ENCODE measurements at regions not wholly inside any gene's neighbourhood (a gene's known extent, or its start where the extent isn't known, plus 50 kb on each side); places are given as distances from the start of the nearest gene placed in this dataset.
"Not testable (repeated sequence)": the region's sequence is repeated elsewhere in the genome, so short reads cannot be mapped to it uniquely, and the experiment has no call there.

DNA sequence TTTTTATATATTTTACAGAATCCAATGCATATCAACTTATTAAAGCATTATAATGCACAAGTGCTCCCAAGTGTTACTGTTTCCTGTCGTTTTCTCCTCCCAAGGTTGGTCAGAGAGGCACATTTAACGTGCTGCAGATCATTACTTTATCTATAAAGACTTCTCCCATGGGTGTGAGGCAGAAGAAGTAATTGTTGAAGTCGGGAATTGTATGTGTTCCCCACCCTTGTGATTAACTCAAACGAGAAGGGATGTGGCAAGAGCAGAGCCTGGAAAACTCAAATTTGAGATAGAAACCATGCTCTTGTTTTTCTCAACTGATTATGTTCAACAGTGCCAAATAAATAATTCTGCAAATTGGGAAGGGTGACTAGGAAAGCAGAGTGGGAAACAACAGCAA is 412.5 kb upstream of the ADAMTS5 start:
- no peak for DNase-seq

DNA sequence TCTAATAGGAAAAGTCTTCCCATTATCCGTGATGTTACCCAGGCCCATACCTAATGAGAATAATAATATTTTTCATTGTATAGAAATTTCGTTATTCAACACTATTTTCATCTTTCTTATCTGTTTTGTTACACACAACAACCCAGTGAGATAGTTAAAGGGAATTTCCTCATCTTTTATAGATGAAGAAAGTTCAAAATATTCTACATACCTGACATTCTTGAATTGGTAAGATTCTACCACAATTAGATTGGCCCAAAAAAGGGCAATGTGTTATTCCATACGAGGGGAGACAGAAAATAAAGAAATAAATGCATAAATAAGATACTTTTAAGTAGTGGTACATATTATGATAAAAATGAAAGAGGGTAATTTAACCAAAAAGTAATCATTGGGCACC is 405.5 kb upstream of the ADAMTS5 start:
- DNase-seq: no peak

DNA sequence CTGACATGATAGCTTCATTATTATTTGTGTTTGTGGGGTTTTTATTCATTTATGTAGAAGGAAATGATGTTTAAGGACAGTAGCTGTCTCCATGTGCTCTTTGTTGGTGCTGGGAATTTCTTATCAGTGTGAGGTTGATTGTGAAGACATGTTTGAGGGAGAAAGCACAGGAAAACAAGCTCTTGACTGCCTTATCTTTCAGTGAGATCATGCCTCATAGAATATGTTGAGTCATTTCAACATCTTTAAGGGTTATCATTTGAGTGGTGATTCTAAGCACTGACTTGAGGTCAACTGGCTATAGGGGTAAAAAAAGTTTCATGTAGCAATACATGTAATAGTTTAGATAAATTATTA is 405.1 kb upstream of the ADAMTS5 start:
- no peak for DNase-seq

DNA sequence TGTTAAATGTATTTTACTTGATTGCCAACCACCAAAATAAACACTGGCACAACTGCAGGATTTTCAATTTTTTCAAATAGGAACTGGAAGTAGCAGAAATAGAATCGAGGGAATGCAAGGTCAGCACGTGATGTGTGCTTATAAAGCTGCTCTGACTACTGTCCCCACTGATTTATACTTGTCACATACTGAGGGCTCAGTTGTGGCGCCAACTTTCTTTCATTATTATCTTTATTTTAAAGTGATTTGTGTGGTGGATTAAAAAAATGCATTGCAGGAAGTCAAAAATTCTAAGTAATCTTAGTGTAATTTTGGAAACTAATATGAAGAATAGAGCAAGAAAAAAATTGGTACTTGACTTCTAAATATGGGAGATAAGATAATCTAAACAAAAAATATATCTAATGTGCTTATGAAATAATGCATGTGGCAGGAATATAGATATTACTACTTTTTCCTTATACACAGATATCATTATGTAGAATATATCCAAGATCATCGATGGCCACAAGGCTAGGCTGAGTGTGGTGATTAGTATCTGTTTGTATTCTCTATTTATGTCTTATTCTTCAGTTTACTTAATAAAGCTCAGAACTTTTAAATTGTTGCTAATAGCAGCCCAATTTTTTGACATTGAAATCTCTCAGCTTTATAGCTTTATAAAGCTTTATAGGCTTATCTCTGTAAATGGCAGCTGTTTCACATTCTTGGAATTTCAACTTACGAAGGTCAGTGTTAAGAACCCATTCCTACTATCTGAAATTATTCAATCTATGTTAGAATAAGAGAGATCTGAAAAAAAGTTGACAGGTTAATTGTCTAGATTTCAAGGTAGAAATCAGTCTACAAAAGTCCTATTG is 404.5 kb upstream of the ADAMTS5 start:
- no peak for DNase-seq

DNA sequence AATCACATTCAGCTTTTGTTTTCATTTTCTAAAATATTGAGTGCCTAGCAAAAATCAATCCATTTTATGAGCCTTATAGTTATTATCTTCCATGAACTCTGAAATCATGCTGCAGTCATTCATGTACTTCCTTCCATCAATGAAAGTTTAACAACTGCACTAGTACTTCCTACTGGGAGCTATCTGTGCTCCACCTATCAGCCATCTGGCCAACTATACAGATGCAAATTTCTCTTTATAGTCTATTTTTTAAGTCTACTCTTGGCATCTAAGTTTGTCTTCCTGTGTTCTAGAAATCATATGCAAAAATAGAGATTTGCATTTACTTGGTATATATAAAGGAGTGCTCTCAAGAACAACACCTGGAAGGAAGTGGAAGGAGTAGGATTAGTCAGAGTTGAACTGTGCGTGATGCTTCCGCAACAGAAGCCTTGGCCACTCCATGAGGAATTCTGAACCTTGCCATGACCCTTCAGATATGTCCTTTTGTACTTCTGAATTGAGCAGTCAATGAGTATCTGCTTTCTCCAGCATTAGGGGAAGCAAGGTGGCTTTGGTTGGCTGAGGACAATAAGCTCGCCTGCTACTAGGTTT is 403.2 kb upstream of the ADAMTS5 start:
- no peak for DNase-seq

DNA sequence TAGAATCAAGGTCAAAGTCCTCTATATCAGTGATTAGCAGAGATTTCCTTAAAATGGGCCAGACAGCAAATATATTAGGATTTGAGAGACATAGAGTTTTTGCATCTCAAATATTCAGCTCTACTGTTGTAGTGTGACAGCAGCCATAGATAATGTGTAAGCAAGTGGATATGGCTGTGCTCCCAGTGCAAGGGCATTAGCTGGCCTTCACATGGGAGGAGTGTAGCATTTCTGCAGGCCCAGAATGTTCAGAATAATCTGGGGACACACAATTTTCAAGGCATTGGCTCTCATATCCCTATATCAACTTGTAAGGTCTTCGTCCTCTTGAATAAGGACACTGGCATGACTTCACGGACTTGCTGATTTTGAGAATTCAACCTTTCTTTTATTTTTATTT is 402.3 kb upstream of the ADAMTS5 start:
- no peak for DNase-seq

DNA sequence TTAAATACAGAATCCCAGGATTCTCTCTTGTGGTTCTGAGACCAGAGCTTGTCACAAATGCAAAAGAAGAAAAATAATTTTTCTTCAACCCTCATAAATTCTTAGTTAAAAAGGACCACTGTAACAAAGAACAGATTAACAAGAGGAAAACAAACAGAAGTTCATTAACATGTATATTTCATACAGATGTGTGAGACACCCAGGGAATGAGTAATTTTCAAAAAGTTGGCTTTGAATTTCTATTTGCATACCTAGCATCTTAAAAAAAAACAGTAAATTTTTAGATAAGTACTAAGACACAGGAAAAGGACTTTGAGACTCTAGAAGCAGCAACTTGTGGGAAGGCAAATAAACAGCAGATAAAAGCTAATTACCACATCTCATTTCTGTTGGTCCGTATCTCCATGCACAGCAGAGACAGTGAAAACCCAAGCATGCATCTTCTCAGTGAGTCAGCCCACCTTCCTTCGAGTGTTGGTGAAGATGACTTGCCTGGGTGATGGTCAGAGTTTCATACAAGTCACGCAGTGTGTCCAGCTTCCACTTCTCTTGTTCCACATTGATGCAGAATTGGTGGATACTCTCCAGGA is 399.9 kb upstream of the ADAMTS5 start:
- DNase-seq: no peak

DNA sequence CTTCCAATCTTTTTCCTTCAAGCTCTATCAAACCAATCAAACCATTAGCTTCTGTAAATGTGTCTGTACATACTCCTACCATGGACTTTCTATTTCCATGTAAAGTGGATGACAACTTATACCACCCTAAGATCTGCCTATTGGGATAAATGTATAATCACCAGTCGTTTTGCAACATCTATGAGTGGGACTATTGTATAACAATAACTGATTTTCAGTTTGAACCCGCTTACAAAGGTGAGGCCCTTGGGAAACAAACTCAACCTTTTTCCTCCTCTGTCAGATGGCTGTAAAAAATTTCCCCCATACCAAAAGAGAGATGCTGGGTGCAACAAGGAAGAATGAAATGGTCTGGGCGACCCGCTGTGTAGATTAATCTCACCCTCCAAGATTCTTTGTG is 399.1 kb upstream of the ADAMTS5 start:
- no peak for DNase-seq

DNA sequence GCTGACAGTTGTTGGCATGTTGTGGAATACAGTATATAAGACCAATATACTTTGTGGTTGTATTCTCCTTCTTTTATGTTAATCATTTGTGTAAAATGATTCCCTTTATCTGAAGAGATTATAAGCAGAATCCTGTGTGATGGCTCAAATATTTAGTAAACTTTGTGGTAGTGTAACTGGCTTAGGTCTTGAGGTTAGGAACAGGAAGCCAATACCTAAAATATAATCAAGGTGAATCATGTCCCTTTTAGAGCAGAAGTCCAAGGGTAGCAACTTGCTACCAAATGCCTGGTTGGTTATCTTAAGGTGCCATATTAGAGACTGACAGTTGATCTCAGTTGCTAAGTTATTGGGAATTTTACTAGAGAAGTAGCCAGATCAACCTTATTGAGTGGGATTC is 398.5 kb upstream of the ADAMTS5 start:
- DNase-seq: no peak

DNA sequence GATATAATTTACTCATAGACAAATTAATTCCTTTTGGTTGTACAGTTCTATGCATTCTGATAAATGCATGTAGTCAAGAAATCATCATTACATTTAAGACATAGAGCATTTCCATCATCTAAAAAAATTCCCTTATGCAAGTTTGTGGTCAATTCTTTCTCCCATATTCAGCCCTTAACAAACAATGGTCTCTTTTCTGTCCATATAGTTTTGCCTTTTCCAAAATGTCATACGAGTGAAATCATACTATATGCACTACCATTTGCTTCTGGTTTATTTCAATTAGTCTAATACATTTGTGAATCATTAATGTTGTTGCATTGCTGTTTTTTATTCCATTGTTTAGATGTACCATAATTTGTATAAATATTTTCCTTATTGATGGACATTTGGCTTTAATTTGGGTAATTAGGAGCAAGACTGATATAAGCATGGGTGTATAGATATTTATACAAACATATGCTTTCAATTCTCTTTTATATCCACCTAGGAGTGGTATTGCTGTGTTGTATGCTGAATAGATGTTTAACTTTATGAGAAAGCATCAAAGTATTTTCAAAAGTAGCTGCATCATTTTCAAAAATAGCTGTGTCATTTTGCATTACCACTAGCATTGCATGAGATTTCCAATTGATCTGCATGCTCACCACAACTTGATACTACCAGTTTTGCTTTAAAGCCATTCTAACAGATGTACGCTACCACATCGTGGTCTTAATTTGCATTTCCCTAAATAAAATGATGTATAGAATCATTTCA is 397.0 kb upstream of the ADAMTS5 start:
- no peak for DNase-seq

DNA sequence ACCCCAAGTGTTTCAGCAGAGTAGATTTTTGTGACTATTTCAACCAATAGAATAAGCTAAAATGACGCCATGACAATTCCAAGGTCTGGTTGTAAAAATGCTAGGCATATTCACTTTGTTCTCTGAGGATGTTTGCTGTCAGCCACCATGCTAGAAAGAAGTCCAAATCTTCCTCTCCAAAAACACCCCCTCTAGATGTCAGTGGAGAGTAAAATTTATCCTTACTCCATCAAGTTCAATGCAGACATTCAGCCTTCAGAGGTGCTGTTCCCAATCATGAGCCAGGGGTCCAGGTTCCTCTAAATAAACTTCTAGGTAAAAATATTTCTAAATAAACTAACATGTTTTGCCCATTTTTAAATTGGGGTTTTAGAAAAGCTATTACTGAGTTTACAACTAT is 395.4 kb upstream of the ADAMTS5 start:
- no peak for DNase-seq

DNA sequence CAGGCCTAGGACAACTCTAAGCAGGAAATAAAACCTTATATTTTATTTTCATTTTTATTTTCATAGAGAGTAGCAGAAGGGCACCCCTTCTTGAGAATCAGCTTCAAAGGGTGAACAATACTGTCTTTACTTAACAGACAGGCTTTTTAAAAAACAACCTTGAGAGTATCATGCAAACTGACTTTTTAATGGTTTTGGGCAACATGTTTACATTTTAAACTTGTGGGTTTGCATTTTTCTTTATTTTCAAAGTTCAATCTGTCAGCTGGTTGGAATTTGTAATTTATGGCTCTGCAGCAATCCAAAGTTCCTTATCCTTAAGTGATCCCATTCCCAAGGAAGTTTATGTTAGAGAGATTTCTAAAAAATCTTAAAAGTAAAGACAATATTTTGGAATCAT is 392.3 kb upstream of the ADAMTS5 start:
- DNase-seq: no peak

DNA sequence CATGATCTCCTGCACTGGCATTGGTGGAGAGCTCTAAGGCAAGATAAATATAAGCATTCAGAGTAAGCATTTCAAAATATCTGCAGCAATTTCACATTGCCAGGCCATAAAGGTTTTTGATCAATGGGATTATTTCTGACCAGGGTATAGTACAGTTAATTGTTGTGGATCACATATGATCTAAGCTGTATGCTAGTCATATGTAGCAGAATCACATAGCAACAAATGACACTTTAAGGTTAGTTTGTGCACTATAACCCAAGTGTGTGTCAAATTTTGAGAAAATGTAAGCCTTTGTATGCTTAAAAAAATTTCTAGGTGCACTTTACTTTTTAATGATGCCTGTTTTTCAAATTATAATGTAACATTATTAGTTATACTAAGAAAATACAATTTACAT is 386.0 kb upstream of the ADAMTS5 start:
- DNase-seq: no peak

DNA sequence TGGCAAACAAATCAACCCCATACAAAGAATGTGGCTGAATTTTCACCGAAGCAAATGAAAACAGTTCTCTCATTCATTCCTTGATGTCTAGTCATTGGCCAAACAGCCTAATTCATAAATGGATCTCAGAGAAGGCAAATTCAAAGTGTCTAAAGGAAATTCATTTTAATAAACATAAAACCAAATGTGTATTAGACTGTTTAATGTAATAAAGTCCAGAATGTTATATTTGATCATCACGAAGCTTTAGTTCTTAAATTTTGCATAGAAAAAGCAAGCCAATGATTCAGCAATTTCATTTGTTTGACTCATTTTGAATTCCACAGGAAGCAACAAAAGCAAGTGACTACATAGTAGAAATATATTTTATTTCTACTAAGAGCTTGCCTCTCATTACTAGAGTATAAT is 379.2 kb upstream of the ADAMTS5 start:
- no peak for DNase-seq

DNA sequence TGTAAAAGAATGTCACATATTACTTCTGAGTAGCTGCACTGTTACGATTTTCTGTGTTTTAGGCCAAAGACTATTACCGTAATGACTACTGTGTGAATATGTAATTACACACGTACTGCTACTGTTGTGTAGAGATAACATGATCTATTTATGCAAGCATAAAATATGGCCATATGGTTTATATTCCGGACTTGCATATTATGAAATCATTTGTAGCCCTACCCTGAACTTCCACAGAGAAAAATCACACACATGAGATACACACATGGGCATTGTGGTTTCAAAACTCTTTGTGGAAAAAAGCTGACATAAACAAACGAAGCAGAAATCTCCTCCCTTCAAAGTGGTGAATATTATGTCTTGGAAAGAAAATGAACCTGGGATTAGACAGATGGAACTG is 373.0 kb upstream of the ADAMTS5 start:
- DNase-seq: no peak

DNA sequence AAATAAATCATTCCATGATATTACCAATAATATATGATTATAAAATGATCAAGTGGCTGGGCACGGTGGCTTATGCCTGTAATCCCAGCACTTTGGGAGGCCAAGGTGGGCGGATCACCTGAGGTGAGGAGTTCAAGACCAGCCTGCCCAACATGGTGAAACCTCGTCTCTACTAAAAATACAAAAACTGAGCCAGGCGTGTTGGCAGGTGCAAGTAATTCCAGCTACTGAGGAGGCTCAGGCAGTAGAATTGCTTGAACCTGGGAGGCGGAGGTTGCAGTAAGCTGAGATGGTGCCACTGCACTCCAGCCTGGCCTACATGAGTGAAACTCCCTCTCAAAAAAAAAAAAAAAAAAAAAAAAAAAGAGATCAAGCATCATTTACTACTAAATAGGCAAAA is 371.1 kb upstream of the ADAMTS5 start:
- DNase-seq: not testable (repeated sequence)

DNA sequence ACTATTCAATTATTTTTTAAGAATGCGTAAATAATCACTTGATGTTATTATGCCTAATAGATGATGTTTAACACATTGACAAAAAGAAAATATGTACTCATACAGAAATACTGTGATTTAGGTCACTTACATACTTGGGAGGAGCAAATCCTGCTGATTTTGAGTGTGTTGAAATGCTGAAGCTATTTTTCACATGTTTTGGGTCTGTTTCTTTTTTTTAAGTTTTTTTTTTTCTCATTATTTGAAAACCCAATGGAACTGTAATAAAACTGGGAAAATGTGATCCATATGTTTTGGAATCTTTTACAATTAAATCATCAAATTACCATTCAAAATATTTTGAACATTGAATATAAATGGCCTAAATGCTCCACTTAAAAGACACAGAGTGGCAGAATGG is 366.2 kb upstream of the ADAMTS5 start:
- DNase-seq: no peak

DNA sequence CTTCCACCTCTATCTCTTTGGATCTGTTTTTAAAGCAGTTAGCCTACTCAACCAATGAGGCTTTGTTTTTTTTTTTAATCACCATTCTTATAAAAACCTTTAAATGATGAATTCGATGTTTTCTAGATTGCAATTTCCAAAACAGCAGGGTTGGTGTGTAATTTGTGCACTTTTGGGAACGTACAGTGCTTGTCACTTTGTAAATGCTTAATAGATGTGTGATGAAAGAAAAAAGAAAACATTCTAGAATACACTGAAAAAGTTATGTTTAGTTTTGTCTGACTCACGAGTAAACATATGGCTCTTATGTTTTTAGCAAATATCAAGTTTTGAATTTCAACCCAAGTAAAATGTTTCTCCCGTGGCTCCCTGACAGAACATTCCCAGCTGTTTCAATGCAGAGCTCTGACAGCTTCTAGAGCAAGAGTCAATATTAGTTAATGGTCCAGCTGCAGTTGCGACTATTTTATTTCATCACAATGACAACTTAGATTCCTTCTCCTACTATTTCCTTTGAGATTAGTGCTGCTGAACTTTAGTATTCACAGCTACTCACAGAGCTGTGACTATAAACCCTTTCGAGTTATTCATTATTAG is 362.5 kb upstream of the ADAMTS5 start:
- no peak for DNase-seq

DNA sequence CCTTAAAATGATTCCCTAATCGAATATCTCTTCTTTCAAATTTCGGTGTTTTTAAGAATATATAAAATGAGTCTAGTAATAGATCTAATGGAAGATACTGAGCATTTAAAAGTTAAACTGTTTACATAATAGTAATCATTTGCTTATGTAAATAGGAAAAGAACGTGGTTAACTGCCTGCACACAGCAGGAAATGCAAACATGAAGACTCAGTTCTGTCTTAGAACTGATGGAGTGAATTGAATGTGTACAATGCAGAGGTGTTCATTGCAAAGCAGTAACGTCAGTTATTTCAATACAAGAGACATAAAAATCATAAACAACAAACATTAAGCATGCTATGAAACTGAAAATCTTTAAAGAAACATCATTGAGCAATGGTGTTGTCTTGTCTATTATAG is 359.4 kb upstream of the ADAMTS5 start:
- no peak for DNase-seq

DNA sequence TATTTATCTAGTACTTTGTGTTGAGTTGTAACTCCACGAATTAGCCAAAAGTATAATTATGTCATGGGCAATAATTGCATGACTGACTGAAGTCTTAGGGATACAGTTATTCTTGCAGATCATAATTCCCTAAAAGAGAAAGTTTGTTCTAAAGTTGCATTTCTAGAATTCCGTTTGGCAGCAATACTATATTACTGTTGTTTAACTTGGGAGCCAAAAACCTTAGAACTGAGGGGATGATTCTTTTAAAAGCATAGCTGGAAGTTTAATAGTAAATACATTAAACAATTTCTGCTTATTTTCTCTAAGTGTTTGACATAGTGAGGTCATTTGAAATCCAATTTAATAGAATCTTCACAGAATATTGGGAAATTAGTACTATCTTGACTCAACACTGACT is 356.4 kb upstream of the ADAMTS5 start:
- DNase-seq: no peak

DNA sequence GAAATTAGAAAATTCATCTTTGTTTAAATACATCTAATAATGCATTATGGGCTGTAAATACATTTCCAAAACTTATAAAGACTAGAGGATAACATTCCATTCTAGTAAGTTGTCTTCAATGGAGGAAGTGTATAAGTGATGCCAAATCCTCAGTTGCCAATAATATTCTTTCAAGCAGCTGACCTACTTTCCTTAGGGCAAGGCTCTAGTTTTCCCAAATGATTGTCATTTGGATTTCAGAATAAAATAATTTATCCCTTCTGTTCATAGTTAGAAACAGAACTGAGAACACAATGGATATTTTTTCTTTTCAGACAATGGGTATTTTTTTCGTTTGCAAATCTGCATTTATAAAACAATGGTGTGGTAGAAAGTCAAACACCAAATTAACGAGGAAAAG is 354.9 kb upstream of the ADAMTS5 start:
- DNase-seq: no peak

DNA sequence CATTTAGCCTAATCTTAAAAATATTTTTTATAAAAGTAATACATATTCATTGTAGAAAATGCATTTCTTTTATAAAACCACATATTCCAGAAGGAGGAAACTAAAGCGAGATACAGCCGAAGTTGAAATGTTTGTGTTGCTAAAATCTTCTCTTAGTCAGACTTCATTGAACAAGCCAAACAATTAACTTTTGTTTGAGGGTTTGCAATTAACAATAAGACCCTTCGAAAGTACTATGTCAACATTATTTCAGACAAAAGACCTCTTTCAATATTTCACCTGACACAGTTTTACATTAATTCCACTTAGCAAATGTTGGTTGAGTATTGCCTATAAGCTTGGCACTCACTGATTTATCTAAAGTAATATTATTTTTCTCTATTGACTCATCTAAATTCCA is 354.0 kb upstream of the ADAMTS5 start:
- DNase-seq: no peak

DNA sequence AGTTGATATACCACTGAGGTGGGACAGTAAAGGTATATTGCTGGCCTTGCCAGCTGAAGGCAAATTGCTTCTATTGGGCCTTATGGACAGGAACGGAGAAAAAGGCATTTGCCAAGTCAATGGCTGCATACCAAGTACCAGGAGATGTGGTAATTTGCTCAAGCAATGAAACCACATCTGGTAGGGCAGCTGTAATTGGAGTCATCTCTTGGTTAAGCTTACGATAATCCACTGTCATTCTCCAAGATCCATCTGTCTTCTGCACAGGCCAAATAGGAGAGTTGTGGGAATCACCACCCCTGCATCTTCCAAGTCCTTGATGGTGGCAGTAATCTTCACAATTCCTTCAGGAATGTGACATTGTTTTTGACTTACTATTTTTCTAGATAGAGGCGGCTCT is 350.7 kb upstream of the ADAMTS5 start:
- not testable (repeated sequence) for DNase-seq

Data from NCI-H2081 treated with DMSO at 0.1 percent for 48 hours (cell line).